IMR-90 (cell line): ENCODE measurements at regions not wholly inside any gene's neighbourhood (a gene's known extent, or its start where the extent isn't known, plus 50 kb on each side); places are given as distances from the start of the nearest gene placed in this dataset.

ENCODE experiments used
- ATAC-seq: fragments of 200-7000 bp; cut with Tn5 transposase; 2 replicates; pipeline ENCODE4 v1.9.1; 2020; ENCODE audit warnings: low read depth, mild to moderate bottlenecking, moderate library complexity
- BruUV-seq: library from RNA; stranded (reverse); fragments of 400-500 nt; replicated peaks from 2 replicates; lab custom pipeline; 2021; lab: Mats Ljungman, UMichigan
- CTCF ChIA-PET: fragments of 300-600 bp; formaldehyde crosslinking; extraction: SDS; loops from one replicate; lab custom pipeline; 2021; ENCODE audit warnings: antibody characterized with exemption; lab: Yijun Ruan, JAX
- POLR2A ChIA-PET: fragments of 300-600 bp; sonication (Branson Sonifier 250); formaldehyde crosslinking; loops from one replicate; lab custom pipeline; 2022; ENCODE audit warnings: antibody characterized with exemption; ENCODE audit not compliant: unreplicated experiment; lab: Charles Lee
- DNase-seq: peaks from one replicate; pipeline ENCODE4 v3.0.0; 2013
- H2AFZ ChIP-seq: replicated peaks from 2 replicates; pipeline ENCODE3; 2013; ENCODE audit warnings: low read length, mild to moderate bottlenecking; ENCODE audit not compliant: poor library complexity
- H2AK5ac ChIP-seq: 2 replicates; pipeline ENCODE4 v1.6.1; 2013; ENCODE audit warnings: low read depth, low read length, inconsistent platforms
- H2AK9ac ChIP-seq: replicated peaks from 2 replicates; pipeline ENCODE3; 2013; ENCODE audit warnings: mild to moderate bottlenecking, low read depth, low read length, moderate library complexity; ENCODE audit not compliant: poor library complexity
- H2BK120ac ChIP-seq: 2 replicates; pipeline ENCODE4 v1.6.1; 2013; ENCODE audit warnings: low read depth, low read length, inconsistent platforms
- H2BK15ac ChIP-seq: 3 replicates; pipeline ENCODE4 v1.6.1; 2013; ENCODE audit warnings: low read depth, low read length, inconsistent platforms
- H2BK20ac ChIP-seq: 2 replicates; pipeline ENCODE4 v1.6.1; 2013; ENCODE audit warnings: low read depth, mild to moderate bottlenecking, inconsistent platforms, low read length, moderate library complexity
- H2BK5ac ChIP-seq: 2 replicates; pipeline ENCODE4 v1.6.1; 2013; ENCODE audit warnings: mild to moderate bottlenecking, low read depth, low read length, inconsistent platforms; ENCODE audit not compliant: poor library complexity, severe bottlenecking
- H3K14ac ChIP-seq: replicated peaks from 2 replicates; pipeline ENCODE4 v1.6.1; 2013; ENCODE audit warnings: low read depth, low read length, inconsistent platforms
- H3K18ac ChIP-seq: 2 replicates; pipeline ENCODE4 v1.6.1; 2013; ENCODE audit warnings: low read depth, low read length, control low read depth
- H3K23ac ChIP-seq: 2 replicates; pipeline ENCODE4 v1.6.1; 2013; ENCODE audit warnings: low read depth, low read length, inconsistent platforms
- H3K27ac ChIP-seq: 2 replicates; pipeline ENCODE4 v1.5.1; 2013; ENCODE audit warnings: mild to moderate bottlenecking, control low read depth, low read length; ENCODE audit not compliant: insufficient read depth
- H3K27me3 ChIP-seq: 2 replicates; pipeline ENCODE4 v1.6.1; 2013; ENCODE audit warnings: low read length; ENCODE audit not compliant: control insufficient read depth, insufficient read depth
- H3K36me3 ChIP-seq: 2 replicates; pipeline ENCODE4 v1.6.1; 2013; ENCODE audit warnings: low read length, mixed read lengths; ENCODE audit not compliant: control insufficient read depth, insufficient read depth
- H3K4ac ChIP-seq: 2 replicates; pipeline ENCODE4 v1.6.1; 2013; ENCODE audit warnings: low read depth, low read length, inconsistent platforms
- H3K4me1 ChIP-seq: 2 replicates; pipeline ENCODE4 v1.6.1; 2013; ENCODE audit warnings: low read length, mixed read lengths; ENCODE audit not compliant: control insufficient read depth, insufficient read depth
- H3K4me2 ChIP-seq: 2 replicates; pipeline ENCODE4 v1.6.1; 2013; ENCODE audit warnings: low read depth, mild to moderate bottlenecking, control low read depth, low read length, moderate library complexity
- H3K4me3 ChIP-seq: 2 replicates; pipeline ENCODE4 v1.5.1; 2013; ENCODE audit warnings: low read depth, mild to moderate bottlenecking, control low read depth, low read length, moderate library complexity; ENCODE audit not compliant: insufficient read depth
- H3K56ac ChIP-seq: 2 replicates; pipeline ENCODE4 v1.6.1; 2013; ENCODE audit warnings: low read length, inconsistent platforms; ENCODE audit not compliant: insufficient read depth; ENCODE audit errors: extremely low read depth
- H3K79me1 ChIP-seq, 2 experiments: 2 replicates each; pipeline ENCODE4 v1.6.1; 2013; ENCODE audit warnings: low read length in 2 of 2, inconsistent platforms in 1 of 2, low read depth in 1 of 2
- H3K9ac ChIP-seq: 2 replicates; pipeline ENCODE4 v1.6.1; 2013; ENCODE audit warnings: low read depth, low read length, control low read depth
- H3K9me1 ChIP-seq: 2 replicates; pipeline ENCODE4 v1.6.1; 2013; ENCODE audit warnings: low read length, inconsistent platforms; ENCODE audit not compliant: insufficient read depth
- H3K9me3 ChIP-seq: 2 replicates; pipeline ENCODE4 v1.6.1; 2013; ENCODE audit warnings: low read length; ENCODE audit not compliant: control insufficient read depth, insufficient read depth
- H4K20me1 ChIP-seq: 2 replicates; pipeline ENCODE4 v1.6.1; 2013; ENCODE audit warnings: low read length, inconsistent platforms; ENCODE audit not compliant: insufficient read depth
- H4K5ac ChIP-seq: 2 replicates; pipeline ENCODE4 v1.6.1; 2013; ENCODE audit warnings: mild to moderate bottlenecking, low read depth, low read length, control low read depth
- H4K8ac ChIP-seq, 2 experiments: 2 replicates each; pipeline ENCODE4 v1.6.1; 2013; ENCODE audit warnings: low read depth in 2 of 2, low read length in 2 of 2, control low read depth in 1 of 2, inconsistent platforms in 1 of 2
- H4K91ac ChIP-seq: 2 replicates; pipeline ENCODE4 v1.6.1; 2013; ENCODE audit warnings: low read depth, low read length, inconsistent platforms; ENCODE audit not compliant: insufficient read depth
- MAFK ChIP-seq: IDR thresholded peaks from 2 replicates; pipeline ENCODE4 v1.6.1; 2012; ENCODE audit warnings: low read depth, low read length, improper control_type of control experiment
- POLR2A ChIP-seq: IDR thresholded peaks from 2 replicates; pipeline ENCODE4 v1.6.1; 2012; ENCODE audit warnings: mild to moderate bottlenecking, low read depth, low read length
- RAD21 ChIP-seq: IDR thresholded peaks from 2 replicates; pipeline ENCODE4 v1.6.1; 2012; ENCODE audit warnings: low read length, improper control_type of control experiment
- RCOR1 ChIP-seq: IDR thresholded peaks from 2 replicates; pipeline ENCODE4 v1.6.1; 2012; ENCODE audit warnings: mild to moderate bottlenecking, low read length, improper control_type of control experiment; ENCODE audit not compliant: insufficient replicate concordance
- RFX5 ChIP-seq: IDR thresholded peaks from 2 replicates; pipeline ENCODE4 v1.8.0; 2012; ENCODE audit warnings: low read depth, mild to moderate bottlenecking, low read length, moderate library complexity
- whole genome bisulfite sequencing, 2 experiments: methylation state at CpG; one replicate each; pipeline versions ENCODE4 v1.1.5 to v1.1.7; 2013; ENCODE audit warnings: missing lambda C conversion rate in 2 of 2; ENCODE audit not compliant: insufficient read length in 1 of 2; ENCODE audit errors: extremely low coverage in 2 of 2; 5-methylcytosine and 5-hydroxymethylcytosine counted together
- dilution Hi-C: fragments of 300-500 bp; cut with HindIII; formaldehyde crosslinking; loops from one replicate; pipeline ENCODE4 v1.14.3; 2018; ENCODE audit warnings: low sequenced_read_pairs; ENCODE audit not compliant: unreplicated experiment
- in situ Hi-C: fragments of 300-500 bp; cut with MboI; formaldehyde crosslinking; loops from 3 replicates; pipeline ENCODE4 v1.14.3; 2019; ENCODE audit warnings: low sequenced_read_pairs, inconsistent platforms, mixed read lengths
- intact Hi-C: fragments of 100-400 bp; cut with micrococcal nuclease; formaldehyde crosslinking; loops from 2 replicates; pipeline ENCODE4 v1.10.0; 2022
- TF ChIP-seq, protein P1 (sequence below): fragments of 150-350 bp; IDR thresholded peaks from 2 replicates; pipeline ENCODE4 v1.6.1; 2017; ENCODE audit warnings: mild to moderate bottlenecking, antibody characterized with exemption, low read length, low read depth

GRCh38 chr5:135707302-135707701 is 127.2 kb upstream of the SLC25A48 start:
- dilution Hi-C loops (no loop called here), in situ Hi-C loops (no loop called here)
- no peak overlapping the region for H3K27ac ChIP-seq

More at GRCh38 chr5:135707302-135707701, 127.2 kb upstream of the SLC25A48 start:
- no peak overlapping the region for H3K4ac ChIP-seq
- no peak overlapping the region for H3K4me2 ChIP-seq
- no peak overlapping the region for H2AK9ac ChIP-seq
- DNase-seq = no peak
- no peaks in the 10 kb centered on the region for H3K79me1 ChIP-seq
- no peak overlapping the region for H4K5ac ChIP-seq
- H3K9ac ChIP-seq = no peak overlapping the region
- intact Hi-C loops = no loop called here
- H3K4me1 ChIP-seq = no peaks in the 10 kb centered on the region
- no TSS peak for BruUV-seq
- H3K27me3 ChIP-seq = no peaks in the 10 kb centered on the region
- no peaks in the 10 kb centered on the region for H3K9me1 ChIP-seq
- H3K4me3 ChIP-seq = no peak overlapping the region
- no peak overlapping the region for H3K14ac ChIP-seq
- WGBS, 2 experiments = 68% methylated on average over 5 of the region's 5 CpGs; no CpG with 5 or more reads in 1 of the 2 experiments
- no peak overlapping the region for H3K23ac ChIP-seq
- no peaks in the 10 kb centered on the region for H3K9me3 ChIP-seq
- no peak overlapping the region for H4K91ac ChIP-seq
- H3K36me3 ChIP-seq = no peaks in the 10 kb centered on the region
- no peak overlapping the region for H2BK5ac ChIP-seq
- H4K20me1 ChIP-seq = no peaks in the 10 kb centered on the region
- no peak overlapping the region for H4K8ac ChIP-seq
- H2BK15ac ChIP-seq = no peak overlapping the region
- ATAC-seq = no peak
- no peak overlapping the region for H2BK20ac ChIP-seq
- TF ChIP-seq, protein P1, sequence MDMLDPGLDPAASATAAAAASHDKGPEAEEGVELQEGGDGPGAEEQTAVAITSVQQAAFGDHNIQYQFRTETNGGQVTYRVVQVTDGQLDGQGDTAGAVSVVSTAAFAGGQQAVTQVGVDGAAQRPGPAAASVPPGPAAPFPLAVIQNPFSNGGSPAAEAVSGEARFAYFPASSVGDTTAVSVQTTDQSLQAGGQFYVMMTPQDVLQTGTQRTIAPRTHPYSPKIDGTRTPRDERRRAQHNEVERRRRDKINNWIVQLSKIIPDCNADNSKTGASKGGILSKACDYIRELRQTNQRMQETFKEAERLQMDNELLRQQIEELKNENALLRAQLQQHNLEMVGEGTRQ = no peak
- no peak for TF ChIP-seq RFX5
- TF ChIP-seq RAD21 = no peak
- no peak for TF ChIP-seq MAFK
- TF ChIP-seq RCOR1 = no peak
- no peak for TF ChIP-seq POLR2A
- ChIA-PET CTCF (no interaction called here), POLR2A (no interaction called here)
- no peak overlapping the region for H3K56ac ChIP-seq
- H2AK5ac ChIP-seq = no peak overlapping the region
- H2AFZ ChIP-seq = no peak overlapping the region
- no peak overlapping the region for H2BK120ac ChIP-seq
- no peak overlapping the region for H3K18ac ChIP-seq
